HPDE6-E6E7 (cell line): ENCODE measurements at regions not wholly inside any gene's neighbourhood (a gene's known extent, or its start where the extent isn't known, plus 50 kb on each side); places are given as distances from the start of the nearest gene placed in this dataset.

Source experiments
- DNase-seq: peaks from one replicate; pipeline ENCODE4 v3.0.0; 2011; ENCODE audit warnings: missing footprints; ENCODE audit errors: extremely low spot score

- no peak for DNase-seq
Observed at GRCh38 chr16:51035711-51036110, 115.4 kb downstream of the SALL1 start.

- DNase-seq = no peak
Observed at GRCh38 chr16:51035110-51035498, 116.0 kb downstream of the SALL1 start.

GRCh38 chr16:51034481-51035109 is 116.5 kb downstream of the SALL1 start:
- no peak for DNase-seq

GRCh38 chr16:51031598-51031997 is 119.5 kb downstream of the SALL1 start:
- DNase-seq = no peak

GRCh38 chr16:51030516-51030915 is 120.6 kb downstream of the SALL1 start:
- DNase-seq = no peak

- DNase-seq = no peak
Observed at GRCh38 chr16:51025588-51026290, 125.3 kb downstream of the SALL1 start.

GRCh38 chr16:51024703-51025102 is 126.4 kb downstream of the SALL1 start:
- DNase-seq = no peak

- no peak for DNase-seq
Observed at GRCh38 chr16:51022955-51023354, 128.1 kb downstream of the SALL1 start.

- DNase-seq = no peak
Observed at GRCh38 chr16:51019617-51020016, 131.5 kb downstream of the SALL1 start.

GRCh38 chr16:51017969-51018368 is 133.1 kb downstream of the SALL1 start:
- DNase-seq = no peak

GRCh38 chr16:51012396-51012795 is 138.7 kb downstream of the SALL1 start:
- DNase-seq = no peak

- DNase-seq = no peak
Observed at GRCh38 chr16:51010817-51011216, 140.3 kb downstream of the SALL1 start.

- DNase-seq = no peak
Observed at GRCh38 chr16:51009813-51010212, 141.3 kb downstream of the SALL1 start.

- DNase-seq = no peak
Observed at GRCh38 chr16:51009359-51009758, 141.7 kb downstream of the SALL1 start.

GRCh38 chr16:51008607-51009006 is 142.5 kb downstream of the SALL1 start:
- DNase-seq = no peak

GRCh38 chr16:51008037-51008436 is 143.0 kb downstream of the SALL1 start:
- no peak for DNase-seq

- no peak for DNase-seq
Observed at GRCh38 chr16:51003850-51004566, 147.1 kb downstream of the SALL1 start.

- DNase-seq = no peak
Observed at GRCh38 chr16:51002881-51003490, 148.1 kb downstream of the SALL1 start.

GRCh38 chr16:50999181-50999580 is 151.9 kb downstream of the SALL1 start:
- no peak for DNase-seq

GRCh38 chr16:50998411-50998810 is 152.7 kb downstream of the SALL1 start:
- DNase-seq = no peak

GRCh38 chr16:50997679-50998078 is 153.4 kb downstream of the SALL1 start:
- no peak for DNase-seq

- DNase-seq = no peak
Observed at GRCh38 chr16:50996830-50997186, 154.3 kb downstream of the SALL1 start.
